HG02642 (cell line): ENCODE measurements at regions not wholly inside any gene's neighbourhood (a gene's known extent, or its start where the extent isn't known, plus 50 kb on each side); places are given as distances from the start of the nearest gene placed in this dataset.

Experiments
- ATAC-seq: cut with Tn5 transposase; IDR thresholded peaks from one replicate; pipeline ENCODE4 v1.9.1; 2021; ENCODE audit warnings: mild to moderate bottlenecking; ENCODE audit not compliant: unreplicated experiment, poor library complexity

DNA sequence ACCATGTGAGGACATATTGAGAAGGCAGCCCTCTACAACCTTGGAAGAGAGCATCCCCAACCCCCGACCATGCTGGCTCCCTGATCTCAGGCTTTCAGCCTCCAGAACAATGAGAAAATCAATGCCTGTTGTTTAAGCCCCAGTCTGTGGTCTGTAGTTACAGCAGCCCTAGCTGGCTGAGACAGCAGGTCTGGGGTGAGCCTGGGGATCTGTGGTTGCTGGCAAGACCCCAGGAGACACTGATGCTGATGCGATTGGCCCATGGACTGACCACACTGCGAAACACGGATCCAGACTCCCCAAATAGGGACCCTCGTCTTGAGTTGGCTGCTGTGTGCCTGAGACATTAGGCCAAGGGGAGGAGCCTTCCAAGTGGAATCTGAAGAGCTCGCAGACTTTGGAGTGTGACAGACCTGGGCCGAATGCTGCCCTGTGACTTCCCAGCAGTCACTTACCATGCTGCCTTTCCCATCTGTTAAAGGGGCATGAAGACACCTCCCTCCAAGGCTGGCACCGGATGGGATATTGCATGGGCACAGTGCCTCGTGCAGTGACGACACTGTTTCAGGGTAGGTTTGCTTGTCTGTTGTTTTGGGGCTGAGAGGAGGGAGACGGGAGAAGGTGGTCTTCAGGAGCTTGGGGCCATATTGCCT is 147.8 kb upstream of the RPL38 start:
- no peak for ATAC-seq

- no peak for ATAC-seq
These were observed 143.8 kb upstream of the RPL38 start for GRCh38 chr17:74059479-74060240.

DNA sequence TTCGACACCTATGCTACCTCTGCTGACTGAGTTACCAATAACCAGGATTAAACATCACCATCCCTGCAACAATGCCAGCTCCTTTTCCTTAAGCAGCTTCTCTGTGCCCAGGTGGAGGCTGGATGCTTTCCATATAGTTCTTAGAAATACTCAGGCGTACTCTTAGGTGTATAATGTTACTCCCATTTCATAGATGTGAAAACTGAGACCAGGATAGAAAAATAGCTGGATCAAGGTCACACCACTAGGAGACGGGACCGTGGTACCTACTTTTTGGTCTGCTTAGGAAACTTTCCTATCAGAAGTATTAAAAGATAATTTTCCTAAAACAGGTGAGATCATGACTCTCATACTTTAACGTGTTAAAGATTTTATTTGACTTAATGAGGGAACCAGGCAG is 141.7 kb upstream of the RPL38 start:
- no peak for ATAC-seq

- ATAC-seq: no peak
These were observed 141.2 kb upstream of the RPL38 start for GRCh38 chr17:74062234-74062633.

DNA sequence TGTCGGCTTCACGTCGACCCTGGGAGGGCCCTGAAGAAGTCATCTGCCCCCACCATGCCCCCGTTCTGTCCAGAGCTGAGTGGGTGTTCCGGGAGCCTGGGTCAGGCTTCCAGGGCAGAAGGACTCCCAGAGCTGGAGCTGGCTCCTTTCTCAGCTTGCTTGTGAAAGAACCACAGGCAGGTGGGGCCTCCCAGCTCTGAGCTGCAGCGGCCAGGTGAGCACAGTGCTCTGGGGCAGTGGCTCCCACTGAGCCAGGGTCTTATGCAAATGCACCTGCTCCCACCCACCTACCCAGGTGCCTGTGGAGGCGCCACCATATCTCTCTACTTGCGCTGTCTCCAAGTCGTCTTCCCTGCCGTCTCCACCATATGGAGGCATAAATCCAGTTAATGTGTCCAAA is 140.0 kb upstream of the RPL38 start:
- ATAC-seq: no peak

GRCh38 chr17:74070374-74070773 is 133.1 kb upstream of the RPL38 start:
- ATAC-seq: no peak

DNA sequence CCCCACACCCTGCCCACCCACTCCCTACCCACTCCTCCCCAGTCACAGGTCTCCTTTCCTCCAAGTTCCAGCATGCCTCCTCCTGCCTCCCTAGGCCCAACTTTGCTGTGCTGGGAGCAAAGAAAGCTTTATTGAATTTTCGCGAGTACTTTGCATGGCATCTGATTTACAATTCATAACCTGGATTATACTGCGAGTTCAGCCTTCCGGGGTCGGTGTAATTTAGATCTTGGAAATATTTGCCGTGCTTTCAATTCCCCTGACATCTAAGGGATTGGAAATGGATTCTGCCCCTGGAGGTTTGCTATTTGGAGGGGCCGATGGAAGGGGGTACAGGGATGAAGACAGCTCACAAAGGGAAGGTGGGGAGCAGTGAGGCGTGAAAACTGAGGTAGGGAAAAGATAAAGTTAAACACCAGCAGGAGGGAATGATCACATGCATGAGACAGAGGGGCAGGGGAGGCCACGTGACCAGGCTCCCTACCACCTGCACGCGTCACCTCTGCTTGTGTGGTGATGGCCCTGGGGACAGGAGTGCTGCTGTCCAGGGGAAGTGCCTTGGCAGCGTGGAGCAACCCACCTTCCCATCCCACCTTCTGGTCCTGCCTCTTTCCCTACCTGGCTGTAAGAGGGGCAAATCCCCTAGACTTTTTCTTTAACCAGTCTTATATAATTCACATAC is 132.3 kb upstream of the RPL38 start:
- no peak for ATAC-seq

DNA sequence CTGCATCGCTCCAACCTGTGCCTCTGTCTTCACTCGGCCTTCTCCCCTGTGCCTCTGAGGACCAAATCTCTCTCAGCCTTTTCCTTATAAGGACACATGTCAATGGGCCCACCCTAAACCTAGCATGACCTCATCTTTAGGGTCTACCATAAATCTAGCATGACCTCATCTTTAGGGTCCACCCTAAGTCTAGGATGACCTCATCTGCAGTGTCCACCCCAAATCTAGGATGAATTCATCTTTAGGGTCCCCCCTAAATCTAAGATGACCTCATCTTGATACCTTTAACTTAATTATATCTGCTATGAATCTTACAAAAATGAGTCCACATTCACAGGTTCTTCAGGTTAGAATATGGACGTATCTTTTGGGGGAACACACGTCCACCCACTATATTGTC is 131.1 kb upstream of the RPL38 start:
- no peak for ATAC-seq

DNA sequence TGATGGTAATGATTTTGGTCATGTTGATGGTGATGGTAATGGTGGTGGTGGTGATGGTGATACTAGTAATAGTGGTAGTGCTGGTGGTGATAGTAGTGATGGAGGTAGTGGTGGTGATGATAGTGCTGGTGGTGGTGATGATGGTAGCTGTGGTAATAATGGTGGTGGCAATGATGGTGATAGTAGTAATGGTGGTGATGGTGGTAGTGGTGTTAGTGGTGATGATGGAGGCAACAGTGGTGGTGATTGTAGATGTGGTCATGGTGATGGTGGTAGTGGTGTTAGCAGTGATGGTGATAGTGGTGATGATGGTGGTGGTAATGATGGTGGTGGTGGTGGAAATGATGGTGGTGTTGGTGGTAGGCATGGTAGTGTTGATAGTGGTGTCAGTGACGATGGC is 127.0 kb upstream of the RPL38 start:
- no peak for ATAC-seq

GRCh38 chr17:74077231-74077630 is 126.2 kb upstream of the RPL38 start:
- no peak for ATAC-seq

GRCh38 chr17:74078363-74078941 is 125.0 kb upstream of the RPL38 start:
- no peak for ATAC-seq

DNA sequence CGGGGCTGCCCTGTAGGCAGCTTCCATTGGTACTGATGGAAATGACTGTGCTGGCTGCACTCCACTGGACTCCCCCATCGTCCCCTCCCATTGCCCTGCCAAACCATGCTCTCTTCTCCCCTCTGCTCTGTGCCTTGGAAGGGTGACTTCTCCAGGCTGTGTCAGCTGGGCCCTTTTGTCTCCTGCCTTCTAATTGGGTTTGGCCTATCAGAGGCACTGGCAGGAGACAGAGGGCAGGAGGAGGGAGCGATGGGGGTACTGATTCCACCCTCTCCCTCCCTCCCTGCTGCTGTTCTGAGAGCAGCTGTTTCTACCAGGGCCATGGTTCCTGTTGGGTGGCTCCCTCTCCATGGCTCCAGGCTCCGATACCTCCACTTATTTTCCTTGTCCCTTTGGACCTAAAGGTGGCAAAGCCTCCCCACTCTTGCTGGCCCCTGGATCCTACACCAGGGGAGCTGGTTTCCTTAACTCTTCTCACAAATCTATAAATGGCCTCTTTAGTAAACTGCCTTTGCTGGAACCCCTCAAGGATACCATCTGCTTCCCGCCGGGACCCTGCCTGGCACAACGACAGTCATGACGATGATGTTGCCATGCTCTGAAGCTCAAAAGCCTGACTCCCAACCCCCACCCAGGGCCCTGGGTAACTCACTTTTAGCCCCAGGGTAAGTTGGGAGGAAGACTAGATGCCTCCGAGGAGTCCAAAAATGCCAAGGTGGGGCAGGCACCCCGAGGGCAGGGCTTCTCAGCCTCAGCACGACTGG is 123.8 kb upstream of the RPL38 start:
- no peak for ATAC-seq

GRCh38 chr17:74080656-74081582 is 122.6 kb upstream of the RPL38 start:
- ATAC-seq: no peak

DNA sequence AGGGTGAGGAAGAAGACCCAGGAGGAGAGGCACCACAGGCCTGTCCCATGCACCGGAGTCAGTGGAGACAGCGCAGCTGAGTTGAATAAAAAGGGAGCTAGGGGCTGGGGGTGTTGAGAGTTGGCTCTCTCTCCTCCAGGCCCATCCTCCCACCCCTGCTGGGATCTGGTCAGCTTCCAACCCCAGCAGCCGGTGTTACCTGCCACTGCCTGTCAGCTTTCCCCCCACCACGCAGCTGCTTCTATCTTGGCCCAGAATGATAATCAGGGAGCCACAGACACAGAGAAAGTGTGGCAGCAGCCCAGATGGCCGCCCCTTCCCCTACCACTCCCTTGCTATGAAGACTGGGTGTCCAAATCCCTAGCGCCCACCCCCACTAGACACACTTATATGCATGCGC is 120.6 kb upstream of the RPL38 start:
- no peak for ATAC-seq

- ATAC-seq: no peak
These were observed 120.2 kb upstream of the RPL38 start for GRCh38 chr17:74083321-74083720.

- no peak for ATAC-seq
These were observed 118.0 kb upstream of the RPL38 start for GRCh38 chr17:74085434-74085833.

DNA sequence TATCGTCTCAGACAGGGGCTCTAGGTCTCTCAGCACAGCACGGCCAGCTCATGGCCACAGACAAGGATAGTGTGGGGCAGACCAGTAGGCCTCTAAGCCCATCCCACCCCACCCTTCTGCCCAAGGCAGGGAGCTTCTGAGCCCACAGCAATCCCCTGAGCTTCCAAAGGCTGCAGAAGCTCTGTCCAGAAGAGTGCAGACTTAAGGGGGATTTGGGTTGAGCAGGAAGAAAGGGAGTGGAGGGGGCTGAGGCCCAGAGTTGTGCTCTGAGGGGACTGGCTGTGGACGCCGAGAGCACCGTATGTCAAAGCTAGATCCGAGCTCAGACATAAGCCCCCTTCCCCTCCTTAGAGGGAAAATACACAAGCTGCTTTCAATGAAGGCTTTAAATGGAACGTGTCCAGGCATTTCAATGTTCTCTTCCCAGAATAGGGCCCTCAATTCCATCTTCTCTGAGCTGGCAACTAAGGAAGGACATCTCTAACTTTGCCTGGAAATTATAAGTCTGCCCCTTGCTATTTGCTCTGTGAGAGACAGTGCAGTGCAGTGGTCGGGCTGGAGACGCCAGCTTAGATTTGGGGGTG is 116.4 kb upstream of the RPL38 start:
- ATAC-seq: no peak

DNA sequence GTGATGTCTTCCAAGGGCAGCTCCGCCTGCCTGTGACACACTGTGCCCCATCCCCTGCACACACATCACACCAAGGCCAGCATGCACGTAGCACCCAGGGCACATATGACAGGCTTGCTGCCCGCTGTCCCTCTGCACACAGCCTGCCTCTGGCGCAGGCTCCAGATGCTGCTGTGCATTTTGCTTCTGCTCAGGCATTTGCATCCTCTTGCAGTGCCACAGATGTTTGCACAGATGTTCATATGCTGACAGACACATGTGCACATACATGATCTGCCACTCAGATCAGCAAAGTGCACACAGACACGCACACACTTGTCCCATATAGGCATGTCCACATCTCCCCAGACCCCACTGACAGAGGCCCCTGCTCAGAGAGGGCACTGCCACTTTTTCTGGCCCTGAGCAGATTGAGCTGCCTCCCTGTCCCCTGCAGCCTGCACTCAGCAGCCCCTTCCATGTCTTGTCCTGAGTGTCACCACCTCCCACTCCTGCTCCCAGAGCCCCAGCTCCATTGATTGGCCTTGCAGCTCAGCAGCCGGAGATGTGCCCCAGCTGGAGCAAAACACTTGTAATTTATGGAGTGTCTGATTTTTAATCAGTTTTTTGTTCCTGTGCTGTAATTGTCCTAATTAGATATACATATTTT is 115.1 kb upstream of the RPL38 start:
- ATAC-seq: no peak

DNA sequence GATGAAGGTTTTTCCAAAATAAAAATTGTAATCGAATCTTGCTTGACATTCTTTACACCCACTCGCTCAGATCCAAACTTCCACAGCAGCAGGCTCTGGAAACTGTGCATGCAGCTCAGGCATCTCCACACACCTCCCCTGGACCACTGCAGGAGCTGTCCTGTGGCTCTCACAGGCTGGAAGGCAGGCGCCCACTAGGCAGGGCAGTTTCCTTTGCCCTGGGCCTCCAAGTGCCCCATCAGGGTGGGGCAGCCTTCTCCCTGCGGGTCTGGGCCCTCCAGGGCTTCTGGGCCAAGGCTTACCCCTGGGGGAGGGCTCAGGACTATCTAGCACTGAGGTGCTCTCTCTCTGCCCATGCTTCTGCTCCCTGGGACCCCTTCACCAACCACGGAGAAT is 114.5 kb upstream of the RPL38 start:
- no peak for ATAC-seq
